ENCODE measurements at regions not wholly inside any gene's neighbourhood (a gene's known extent, or its start where the extent isn't known, plus 50 kb on each side); places are given as distances from the start of the nearest gene placed in this dataset.
"Not testable (repeated sequence)": the region's sequence is repeated elsewhere in the genome, so short reads cannot be mapped to it uniquely, and the experiment has no call there.

DNA sequence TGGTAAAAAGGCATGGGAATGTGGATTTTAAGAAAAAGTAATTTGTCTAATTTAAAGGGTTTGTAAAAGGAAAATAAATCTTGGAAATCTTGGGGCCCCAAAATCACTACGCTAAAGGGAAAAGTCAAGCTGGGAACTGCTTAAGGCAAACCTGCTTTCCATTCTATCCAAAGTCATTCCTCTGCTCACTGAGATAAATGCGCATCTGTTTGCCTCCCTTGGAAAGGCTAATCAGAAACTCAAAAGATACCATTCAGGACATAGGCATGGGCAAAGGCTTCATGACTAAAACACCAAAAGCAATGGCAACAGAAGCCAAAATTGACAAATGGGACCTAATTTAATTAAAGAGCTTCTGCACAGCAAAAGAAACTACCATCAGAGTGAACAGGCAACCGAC, 70.4 kb upstream of the GPRC5B start:
- intact Hi-C loops (cut with micrococcal nuclease) = not testable (repeated sequence)
- WGBS (ENCODE audit: insufficient coverage) = 86% methylated on average over 2 of the region's 3 CpGs

DNA sequence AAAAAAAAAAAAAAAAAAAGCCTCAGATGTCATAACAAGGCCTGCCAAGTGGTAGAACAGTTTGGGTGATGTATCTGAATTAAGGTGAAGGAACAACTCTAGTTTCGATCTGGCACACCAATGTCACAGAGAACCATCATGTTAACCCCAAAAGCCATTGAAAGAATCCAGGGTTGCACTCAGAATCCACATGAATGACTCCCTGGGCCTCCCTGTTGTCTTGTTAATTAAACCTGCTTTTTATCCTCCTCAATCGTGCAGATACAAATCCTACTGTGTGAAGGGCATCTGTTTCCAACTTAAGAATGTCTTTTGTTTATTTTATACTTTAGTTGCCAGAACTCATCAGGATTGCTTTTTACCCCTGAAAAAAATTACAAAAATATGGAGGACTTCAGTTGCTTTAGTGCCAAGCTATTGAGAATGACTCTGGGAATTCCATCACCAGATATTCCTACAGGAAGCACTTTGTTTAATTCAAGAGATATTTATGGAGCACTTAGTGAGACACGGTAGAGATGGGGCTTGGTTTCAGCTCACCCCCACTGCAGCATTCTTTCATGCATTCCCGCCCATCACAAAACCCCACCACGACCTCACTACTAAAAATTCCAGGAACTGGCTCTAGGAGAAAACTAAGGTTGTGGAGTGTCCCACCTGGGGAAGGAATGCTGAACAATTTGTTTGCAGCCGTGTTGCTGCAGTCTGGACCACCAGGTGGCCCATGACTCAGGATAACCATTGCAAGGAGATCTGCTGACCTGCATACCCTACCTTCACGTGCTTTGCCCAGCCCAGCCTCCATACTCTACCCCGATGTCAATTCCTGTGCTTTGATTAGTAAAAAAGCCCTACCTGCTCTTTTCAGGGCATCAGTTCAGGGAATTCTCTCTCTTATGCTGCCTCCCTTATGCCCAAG, 63.8 kb upstream of the GPRC5B start:
- Histone ChIP-seq H3K9me3 (ENCODE audit: control extremely low read depth in 1 of 3, control insufficient read depth in 2 of 3, insufficient read depth in 1 of 3, low read length in 2 of 3) (no peaks in the 10 kb centered on the region), H2AFZ (ENCODE audit: insufficient read depth, low read depth, low read length, poor library complexity, severe bottlenecking) (no peak overlapping the region), H3K9ac (ENCODE audit: low read length) (no peak overlapping the region), H3K27me3 (replicated peaks in 1 of 4; ENCODE audit: control extremely low read depth in 1 of 4, control insufficient read depth in 3 of 4, insufficient read depth in 4 of 4, low read length in 3 of 4) (no peaks in the 10 kb centered on the region), H4K20me1 (ENCODE audit: control insufficient read depth, insufficient read depth, low read length, poor library complexity, severe bottlenecking) (no peaks in the 10 kb centered on the region), H3K36me3 (replicated peaks in 1 of 2; ENCODE audit: control extremely low read depth in 1 of 2, control insufficient read depth in 1 of 2, extremely low read depth in 1 of 2, insufficient read depth in 2 of 2, low read length in 1 of 2) (no peaks in the 10 kb centered on the region), H3K79me2 (ENCODE audit: control insufficient read depth, insufficient read depth, low read length) (no peaks in the 10 kb centered on the region), H3K4me3 (ENCODE audit: control extremely low read depth in 1 of 5, extremely low read depth in 1 of 5, insufficient read depth in 1 of 5, low read depth in 2 of 5, low read length in 4 of 5) (no peak overlapping the region), H3K27ac (ENCODE audit: low read length in 2 of 2) (no peak overlapping the region), H3K4me1 (ENCODE audit: control insufficient read depth in 2 of 2, insufficient read depth in 2 of 2, low read length in 2 of 2) (no peaks in the 10 kb centered on the region), H3K4me2 (replicated peaks; ENCODE audit: low read depth, low read length, poor library complexity, severe bottlenecking) (no peak overlapping the region)
- Mint-ChIP-seq H3K4me1 (no peaks in the 10 kb centered on the region), H3K4me3 (no peak overlapping the region), H3K27me3 (peaks cover 14% of the 10 kb centered on the region), H3K27ac (no peak overlapping the region), H3K9me3 (ENCODE audit: insufficient read depth) (no peaks in the 10 kb centered on the region)
- intact Hi-C loops (cut with micrococcal nuclease) = no loop called here
- ChIA-PET CTCF (no interaction called here), POLR2A (no interaction called here)
- ATAC-seq (ENCODE audit: low read depth) = no peak
- TF ChIP-seq EZH2 (IDR thresholded peaks at IDR 0.05; ENCODE audit: borderline replicate concordance, insufficient read depth, low read depth, low read length, poor library complexity, severe bottlenecking) = no peak
- TF ChIP-seq, protein P1, sequence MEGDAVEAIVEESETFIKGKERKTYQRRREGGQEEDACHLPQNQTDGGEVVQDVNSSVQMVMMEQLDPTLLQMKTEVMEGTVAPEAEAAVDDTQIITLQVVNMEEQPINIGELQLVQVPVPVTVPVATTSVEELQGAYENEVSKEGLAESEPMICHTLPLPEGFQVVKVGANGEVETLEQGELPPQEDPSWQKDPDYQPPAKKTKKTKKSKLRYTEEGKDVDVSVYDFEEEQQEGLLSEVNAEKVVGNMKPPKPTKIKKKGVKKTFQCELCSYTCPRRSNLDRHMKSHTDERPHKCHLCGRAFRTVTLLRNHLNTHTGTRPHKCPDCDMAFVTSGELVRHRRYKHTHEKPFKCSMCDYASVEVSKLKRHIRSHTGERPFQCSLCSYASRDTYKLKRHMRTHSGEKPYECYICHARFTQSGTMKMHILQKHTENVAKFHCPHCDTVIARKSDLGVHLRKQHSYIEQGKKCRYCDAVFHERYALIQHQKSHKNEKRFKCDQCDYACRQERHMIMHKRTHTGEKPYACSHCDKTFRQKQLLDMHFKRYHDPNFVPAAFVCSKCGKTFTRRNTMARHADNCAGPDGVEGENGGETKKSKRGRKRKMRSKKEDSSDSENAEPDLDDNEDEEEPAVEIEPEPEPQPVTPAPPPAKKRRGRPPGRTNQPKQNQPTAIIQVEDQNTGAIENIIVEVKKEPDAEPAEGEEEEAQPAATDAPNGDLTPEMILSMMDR (IDR thresholded peaks at IDR 0.05) = no peak
- no peak for DNase-seq
- 46% methylated on average over 4 of the region's 8 CpGs for WGBS (ENCODE audit: insufficient coverage)

More for the DNA sequence above, 70.4 kb upstream of the GPRC5B start:
- H3K4me2 ChIP-seq (replicated peaks; ENCODE audit: low read depth, low read length, poor library complexity, severe bottlenecking); H3K27ac Mint-ChIP-seq; H3K4me1 ChIP-seq (ENCODE audit: control insufficient read depth in 2 of 2, insufficient read depth in 2 of 2, low read length in 2 of 2); H3K9me3 ChIP-seq (ENCODE audit: control extremely low read depth in 1 of 3, control insufficient read depth in 2 of 3, insufficient read depth in 1 of 3, low read length in 2 of 3); DNase-seq; H3K4me1 Mint-ChIP-seq; H3K79me2 ChIP-seq (ENCODE audit: control insufficient read depth, insufficient read depth, low read length); H3K36me3 ChIP-seq (replicated peaks in 1 of 2; ENCODE audit: control extremely low read depth in 1 of 2, control insufficient read depth in 1 of 2, extremely low read depth in 1 of 2, insufficient read depth in 2 of 2, low read length in 1 of 2); H3K4me3 Mint-ChIP-seq; H3K9me3 Mint-ChIP-seq (ENCODE audit: insufficient read depth); H2AFZ ChIP-seq (ENCODE audit: insufficient read depth, low read depth, low read length, poor library complexity, severe bottlenecking); H3K9ac ChIP-seq (ENCODE audit: low read length); H3K4me3 ChIP-seq (ENCODE audit: control extremely low read depth in 1 of 5, extremely low read depth in 1 of 5, insufficient read depth in 1 of 5, low read depth in 2 of 5, low read length in 4 of 5); POLR2A ChIA-PET; ATAC-seq (ENCODE audit: low read depth); H3K27ac ChIP-seq (ENCODE audit: low read length in 2 of 2); CTCF ChIA-PET; H4K20me1 ChIP-seq (ENCODE audit: control insufficient read depth, insufficient read depth, low read length, poor library complexity, severe bottlenecking); H3K27me3 Mint-ChIP-seq; H3K27me3 ChIP-seq (replicated peaks in 1 of 4; ENCODE audit: control extremely low read depth in 1 of 4, control insufficient read depth in 3 of 4, insufficient read depth in 4 of 4, low read length in 3 of 4): not testable (repeated sequence)

Data from B cell (primary cell).